ENCODE measurements at regions not wholly inside any gene's neighbourhood (a gene's known extent, or its start where the extent isn't known, plus 50 kb on each side); places are given as distances from the start of the nearest gene placed in this dataset.

- no peak for DNase-seq
- Mint-ChIP-seq H3K9me3 (no peaks in the 10 kb centered on the region), H3K27me3 (no peaks in the 10 kb centered on the region), H3K27ac (no peak overlapping the region), H3K4me3 (no peak overlapping the region), H3K4me1 (ENCODE audit: low read depth) (no peaks in the 10 kb centered on the region), H3K36me3 (ENCODE audit: low read depth) (no peaks in the 10 kb centered on the region)
- intact Hi-C loops (cut with micrococcal nuclease): no loop called here
- ATAC-seq: no peak
- POLR2A ChIA-PET: no interaction called here
- CTCF ChIA-PET: no interaction called here
- TF ChIP-seq CTCF (IDR thresholded peaks at IDR 0.05): no peak
These were observed 91.2 kb upstream of the AHR start for GRCh38 chr7:17207220-17207619.

- POLR2A ChIA-PET: no interaction called here
- CTCF ChIA-PET: interaction anchor here (1.5 kb wide), 2 partner anchors 14 to 34 kb away, joined by 3 to 4 read pairs; no protein-coding TSS in a partner anchor
- Mint-ChIP-seq H3K36me3 (ENCODE audit: low read depth) (no peaks in the 10 kb centered on the region), H3K27me3 (no peaks in the 10 kb centered on the region), H3K4me3 (no peak overlapping the region), H3K9me3 (peaks cover 1% of the 10 kb centered on the region), H3K27ac (no peak overlapping the region), H3K4me1 (ENCODE audit: low read depth) (no peaks in the 10 kb centered on the region)
- intact Hi-C loops (cut with micrococcal nuclease): no loop called here
- DNase-seq: no peak
- no peak for ATAC-seq
- TF ChIP-seq CTCF (IDR thresholded peaks at IDR 0.05): no peak
These were observed 89.4 kb upstream of the AHR start for GRCh38 chr7:17209101-17209500.

GRCh38 chr7:17211307-17211836, 87.1 kb upstream of the AHR start:
- H3K36me3 Mint-ChIP-seq (ENCODE audit: low read depth): no peaks in the 10 kb centered on the region
- ChIA-PET CTCF (no interaction called here), POLR2A (no interaction called here)
- intact Hi-C loops (cut with micrococcal nuclease): no loop called here
- DNase-seq: no peak
- peaks cover 1% of the 10 kb centered on the region for H3K9me3 Mint-ChIP-seq
- no peak overlapping the region for H3K27ac Mint-ChIP-seq
- no peak overlapping the region for H3K4me3 Mint-ChIP-seq
- H3K4me1 Mint-ChIP-seq (ENCODE audit: low read depth): no peaks in the 10 kb centered on the region
- no peaks in the 10 kb centered on the region for H3K27me3 Mint-ChIP-seq
- TF ChIP-seq CTCF (IDR thresholded peaks at IDR 0.05): no peak
- no peak for ATAC-seq

GRCh38 chr7:17212188-17212587, 86.3 kb upstream of the AHR start:
- intact Hi-C loops (cut with micrococcal nuclease): no loop called here
- no peak for ATAC-seq
- TF ChIP-seq CTCF (IDR thresholded peaks at IDR 0.05): no peak
- DNase-seq: no peak
- H3K4me3 Mint-ChIP-seq: no peak overlapping the region
- H3K27ac Mint-ChIP-seq: no peak overlapping the region
- no peaks in the 10 kb centered on the region for H3K36me3 Mint-ChIP-seq (ENCODE audit: low read depth)
- ChIA-PET CTCF (no interaction called here), POLR2A (no interaction called here)
- H3K9me3 Mint-ChIP-seq: peaks cover 1% of the 10 kb centered on the region
- H3K27me3 Mint-ChIP-seq: no peaks in the 10 kb centered on the region
- H3K4me1 Mint-ChIP-seq (ENCODE audit: low read depth): no peaks in the 10 kb centered on the region

GRCh38 chr7:17227766-17228490, 70.5 kb upstream of the AHR start:
- CTCF ChIA-PET: no interaction called here

More at GRCh38 chr7:17227766-17228490, 70.5 kb upstream of the AHR start:
- no peak for TF ChIP-seq CTCF (IDR thresholded peaks at IDR 0.05)
- H3K36me3 Mint-ChIP-seq (ENCODE audit: low read depth): no peaks in the 10 kb centered on the region
- H3K27ac Mint-ChIP-seq: no peak overlapping the region
- POLR2A ChIA-PET: no interaction called here
- intact Hi-C loops (cut with micrococcal nuclease): no loop called here
- no peaks in the 10 kb centered on the region for H3K27me3 Mint-ChIP-seq
- peaks cover 6% of the 10 kb centered on the region for H3K4me1 Mint-ChIP-seq (ENCODE audit: low read depth)
- ATAC-seq (no peak), DNase-seq (no peak)
- no peak overlapping the region for H3K4me3 Mint-ChIP-seq
- peaks cover 2% of the 10 kb centered on the region for H3K9me3 Mint-ChIP-seq

All from activated CD8-positive, alpha-beta T cell treated with anti-CD3 and anti-CD28 coated beads for 36 hours (primary cell).